Endothelial cell of umbilical vein (primary cell): ENCODE measurements at regions not wholly inside any gene's neighbourhood (a gene's known extent, or its start where the extent isn't known, plus 50 kb on each side); places are given as distances from the start of the nearest gene placed in this dataset.

Experiments used
- EZH2 ChIP-seq: IDR thresholded peaks from 2 replicates; pipeline ENCODE4 v1.6.1; 2012; ENCODE audit warnings: borderline replicate concordance, low read depth, mild to moderate bottlenecking, moderate library complexity, low read length, inconsistent platforms; ENCODE audit not compliant: severe bottlenecking
- GATA2 ChIP-seq: IDR thresholded peaks from 2 replicates; pipeline ENCODE4 v1.7.0; 2011; ENCODE audit warnings: low read depth, mild to moderate bottlenecking, moderate library complexity, mixed read lengths, low read length; ENCODE audit not compliant: insufficient read length, insufficient read depth
- POLR2A ChIP-seq: IDR thresholded peaks from 2 replicates; pipeline ENCODE4 v1.6.1; 2012; ENCODE audit warnings: low read depth, mild to moderate bottlenecking, control low read depth, low read length
- POLR2AphosphoS5 ChIP-seq: IDR thresholded peaks from 2 replicates; pipeline ENCODE4 v1.6.1; 2012; ENCODE audit warnings: low read depth, mild to moderate bottlenecking, control low read depth, low read length, moderate library complexity; ENCODE audit not compliant: insufficient read depth
- TF ChIP-seq, protein P1 (sequence below), 2 donors: IDR thresholded peaks; 1 replicate in 1 of 2; 2 replicates in 1 of 2; pipeline ENCODE4 v1.5.1; 2011; ENCODE audit warnings: low read length in 2 of 2, mild to moderate bottlenecking in 2 of 2, moderate library complexity in 2 of 2, control low read depth in 1 of 2, inconsistent platforms in 1 of 2, low read depth in 1 of 2; ENCODE audit not compliant: insufficient read depth in 1 of 2; ENCODE audit errors: extremely low read depth in 1 of 2

- TF ChIP-seq, protein P1, sequence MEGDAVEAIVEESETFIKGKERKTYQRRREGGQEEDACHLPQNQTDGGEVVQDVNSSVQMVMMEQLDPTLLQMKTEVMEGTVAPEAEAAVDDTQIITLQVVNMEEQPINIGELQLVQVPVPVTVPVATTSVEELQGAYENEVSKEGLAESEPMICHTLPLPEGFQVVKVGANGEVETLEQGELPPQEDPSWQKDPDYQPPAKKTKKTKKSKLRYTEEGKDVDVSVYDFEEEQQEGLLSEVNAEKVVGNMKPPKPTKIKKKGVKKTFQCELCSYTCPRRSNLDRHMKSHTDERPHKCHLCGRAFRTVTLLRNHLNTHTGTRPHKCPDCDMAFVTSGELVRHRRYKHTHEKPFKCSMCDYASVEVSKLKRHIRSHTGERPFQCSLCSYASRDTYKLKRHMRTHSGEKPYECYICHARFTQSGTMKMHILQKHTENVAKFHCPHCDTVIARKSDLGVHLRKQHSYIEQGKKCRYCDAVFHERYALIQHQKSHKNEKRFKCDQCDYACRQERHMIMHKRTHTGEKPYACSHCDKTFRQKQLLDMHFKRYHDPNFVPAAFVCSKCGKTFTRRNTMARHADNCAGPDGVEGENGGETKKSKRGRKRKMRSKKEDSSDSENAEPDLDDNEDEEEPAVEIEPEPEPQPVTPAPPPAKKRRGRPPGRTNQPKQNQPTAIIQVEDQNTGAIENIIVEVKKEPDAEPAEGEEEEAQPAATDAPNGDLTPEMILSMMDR (IDR thresholded peaks at IDR 0.05; ENCODE audit: extremely low read depth in 1 of 2, insufficient read depth in 1 of 2, low read depth in 1 of 2, low read length in 2 of 2), result no peak
- TF ChIP-seq EZH2 (no peak), POLR2AphosphoS5 (no peak), POLR2A (no peak), GATA2 (no peak)
Measured at GRCh38 chr7:47217570-47218360, 364.1 kb downstream of the TNS3 start.
